ENCODE measurements at regions not wholly inside any gene's neighbourhood (a gene's known extent, or its start where the extent isn't known, plus 50 kb on each side); places are given as distances from the start of the nearest gene placed in this dataset.

DNA sequence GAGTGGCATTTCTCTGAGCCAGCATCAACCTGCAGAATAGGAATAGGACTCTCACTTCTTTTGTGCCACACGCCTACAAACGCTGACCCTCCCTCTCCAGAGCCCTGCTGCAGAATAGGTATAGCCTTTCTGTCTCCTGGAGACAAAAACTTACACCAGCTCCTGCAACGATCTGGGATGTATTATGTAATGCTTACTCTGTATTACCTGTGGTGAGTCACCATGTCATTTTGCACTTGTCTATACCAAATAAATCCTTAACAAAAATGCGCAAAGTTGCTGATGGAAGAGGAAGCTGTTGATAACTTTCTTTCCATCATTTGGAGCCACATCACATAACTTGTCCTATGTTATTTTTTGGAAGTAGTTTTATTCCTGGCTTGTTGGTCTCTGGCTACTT, 155.8 kb upstream of the FNDC3A start:
- TF ChIP-seq POLR2A (IDR thresholded peaks at IDR 0.05): no peak
- TF ChIP-seq, protein P1, sequence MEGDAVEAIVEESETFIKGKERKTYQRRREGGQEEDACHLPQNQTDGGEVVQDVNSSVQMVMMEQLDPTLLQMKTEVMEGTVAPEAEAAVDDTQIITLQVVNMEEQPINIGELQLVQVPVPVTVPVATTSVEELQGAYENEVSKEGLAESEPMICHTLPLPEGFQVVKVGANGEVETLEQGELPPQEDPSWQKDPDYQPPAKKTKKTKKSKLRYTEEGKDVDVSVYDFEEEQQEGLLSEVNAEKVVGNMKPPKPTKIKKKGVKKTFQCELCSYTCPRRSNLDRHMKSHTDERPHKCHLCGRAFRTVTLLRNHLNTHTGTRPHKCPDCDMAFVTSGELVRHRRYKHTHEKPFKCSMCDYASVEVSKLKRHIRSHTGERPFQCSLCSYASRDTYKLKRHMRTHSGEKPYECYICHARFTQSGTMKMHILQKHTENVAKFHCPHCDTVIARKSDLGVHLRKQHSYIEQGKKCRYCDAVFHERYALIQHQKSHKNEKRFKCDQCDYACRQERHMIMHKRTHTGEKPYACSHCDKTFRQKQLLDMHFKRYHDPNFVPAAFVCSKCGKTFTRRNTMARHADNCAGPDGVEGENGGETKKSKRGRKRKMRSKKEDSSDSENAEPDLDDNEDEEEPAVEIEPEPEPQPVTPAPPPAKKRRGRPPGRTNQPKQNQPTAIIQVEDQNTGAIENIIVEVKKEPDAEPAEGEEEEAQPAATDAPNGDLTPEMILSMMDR (IDR thresholded peaks at IDR 0.05): no peak
